Neutrophil (primary cell): ENCODE measurements at regions not wholly inside any gene's neighbourhood (a gene's known extent, or its start where the extent isn't known, plus 50 kb on each side); places are given as distances from the start of the nearest gene placed in this dataset.

Source experiments
- H3K27ac ChIP-seq: fragments of 200-600 bp; sonication (generic); 2 replicates; pipeline ENCODE4 v1.5.1; 2016; ENCODE audit warnings: mild to moderate bottlenecking, moderate library complexity
- H3K27me3 ChIP-seq: fragments of 200-600 bp; sonication (generic); 2 replicates; pipeline ENCODE4 v1.6.0; 2016; ENCODE audit warnings: mild to moderate bottlenecking
- H3K36me3 ChIP-seq: fragments of 200-600 bp; sonication (generic); 2 replicates; pipeline ENCODE4 v1.5.1; 2017
- H3K4me1 ChIP-seq, 2 experiments: fragments of 200-600 bp in 1 of 2; sonication (generic) in 1 of 2; 1 replicate in 1 of 2; 2 replicates in 1 of 2; pipeline versions ENCODE4 v1.5.1 to v1.6.1; 2013 to 2016; ENCODE audit warnings: low read depth in 1 of 2, low read length in 1 of 2, mild to moderate bottlenecking in 1 of 2, moderate library complexity in 1 of 2; ENCODE audit not compliant: control insufficient read depth in 1 of 2, insufficient read depth in 1 of 2
- H3K4me3 ChIP-seq, 2 experiments: fragments of 200-600 bp in 1 of 2; sonication (generic) in 1 of 2; 1 replicate in 1 of 2; 2 replicates in 1 of 2; pipeline ENCODE4 v1.5.1; 2013 to 2016; ENCODE audit warnings: low read depth in 1 of 2, low read length in 1 of 2, mild to moderate bottlenecking in 1 of 2, moderate library complexity in 1 of 2
- H3K9me3 ChIP-seq: fragments of 200-600 bp; sonication (generic); 2 replicates; pipeline ENCODE4 v1.5.1; 2016
- TF ChIP-seq, protein P1 (sequence below): fragments of 200-600 bp; sonication (generic); IDR thresholded peaks from 2 replicates; pipeline ENCODE4 v1.5.1; 2016; ENCODE audit warnings: antibody characterized with exemption

DNA sequence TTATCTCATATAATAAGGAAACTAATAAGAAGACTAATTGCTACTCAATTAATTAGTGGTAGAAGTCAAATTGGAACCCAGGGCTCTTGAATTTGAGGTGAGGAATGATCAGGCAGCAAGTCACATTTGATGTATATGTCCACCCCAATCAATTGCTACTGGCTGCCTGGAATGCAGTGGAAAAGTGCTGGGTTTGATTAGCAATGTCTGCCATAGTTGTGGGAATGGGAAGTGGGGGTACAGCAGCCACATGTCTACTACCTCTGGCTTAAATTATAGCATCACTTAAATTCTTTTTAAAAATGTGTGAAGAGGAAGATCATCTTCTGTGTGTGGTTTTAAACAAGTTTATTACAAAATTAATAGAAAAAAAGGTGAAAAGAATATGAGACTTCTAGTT is 50.8 kb upstream of the NAV2 start:
- Histone ChIP-seq H3K9me3 (no peaks in the 10 kb centered on the region), H3K36me3 (no peaks in the 10 kb centered on the region), H3K27me3 (peaks cover 10% of the 10 kb centered on the region), H3K27ac (no peak overlapping the region), H3K4me1 (no peaks in the 10 kb centered on the region), H3K4me3 (no peak overlapping the region)
- TF ChIP-seq, protein P1, sequence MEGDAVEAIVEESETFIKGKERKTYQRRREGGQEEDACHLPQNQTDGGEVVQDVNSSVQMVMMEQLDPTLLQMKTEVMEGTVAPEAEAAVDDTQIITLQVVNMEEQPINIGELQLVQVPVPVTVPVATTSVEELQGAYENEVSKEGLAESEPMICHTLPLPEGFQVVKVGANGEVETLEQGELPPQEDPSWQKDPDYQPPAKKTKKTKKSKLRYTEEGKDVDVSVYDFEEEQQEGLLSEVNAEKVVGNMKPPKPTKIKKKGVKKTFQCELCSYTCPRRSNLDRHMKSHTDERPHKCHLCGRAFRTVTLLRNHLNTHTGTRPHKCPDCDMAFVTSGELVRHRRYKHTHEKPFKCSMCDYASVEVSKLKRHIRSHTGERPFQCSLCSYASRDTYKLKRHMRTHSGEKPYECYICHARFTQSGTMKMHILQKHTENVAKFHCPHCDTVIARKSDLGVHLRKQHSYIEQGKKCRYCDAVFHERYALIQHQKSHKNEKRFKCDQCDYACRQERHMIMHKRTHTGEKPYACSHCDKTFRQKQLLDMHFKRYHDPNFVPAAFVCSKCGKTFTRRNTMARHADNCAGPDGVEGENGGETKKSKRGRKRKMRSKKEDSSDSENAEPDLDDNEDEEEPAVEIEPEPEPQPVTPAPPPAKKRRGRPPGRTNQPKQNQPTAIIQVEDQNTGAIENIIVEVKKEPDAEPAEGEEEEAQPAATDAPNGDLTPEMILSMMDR: no peak

GRCh38 chr11:19660076-19660475 is 52.6 kb upstream of the NAV2 start:
- H3K4me1 ChIP-seq: no peaks in the 10 kb centered on the region
- TF ChIP-seq, protein P1: no peak
- H3K27me3 ChIP-seq: peaks cover 4% of the 10 kb centered on the region
- no peaks in the 10 kb centered on the region for H3K9me3 ChIP-seq
- H3K4me3 ChIP-seq: no peak overlapping the region
- H3K36me3 ChIP-seq: no peaks in the 10 kb centered on the region
- no peak overlapping the region for H3K27ac ChIP-seq

DNA sequence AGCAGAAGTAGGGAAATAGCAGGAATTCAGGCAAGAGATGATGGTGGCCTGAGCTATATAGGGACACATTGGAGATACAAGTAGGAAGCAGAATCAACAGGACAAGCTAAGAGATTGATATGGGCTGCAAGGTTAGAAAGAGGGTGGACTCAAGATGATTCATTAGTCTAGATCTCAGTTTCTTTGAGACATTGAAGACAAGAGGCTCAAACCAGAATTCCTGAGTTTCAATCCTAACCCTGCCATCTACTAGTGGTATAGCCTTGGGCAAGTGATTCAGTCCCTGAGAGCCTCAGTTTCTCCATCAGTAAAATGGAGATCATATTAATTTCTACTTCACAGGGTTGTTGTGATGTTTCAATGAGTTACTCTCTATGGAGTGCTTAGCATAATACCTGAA is 53.1 kb upstream of the NAV2 start:
- Histone ChIP-seq H3K36me3 (no peaks in the 10 kb centered on the region), H3K27ac (no peak overlapping the region), H3K4me1 (no peaks in the 10 kb centered on the region), H3K27me3 (no peaks in the 10 kb centered on the region), H3K9me3 (no peaks in the 10 kb centered on the region), H3K4me3 (no peak overlapping the region)
- TF ChIP-seq, protein P1: no peak

DNA sequence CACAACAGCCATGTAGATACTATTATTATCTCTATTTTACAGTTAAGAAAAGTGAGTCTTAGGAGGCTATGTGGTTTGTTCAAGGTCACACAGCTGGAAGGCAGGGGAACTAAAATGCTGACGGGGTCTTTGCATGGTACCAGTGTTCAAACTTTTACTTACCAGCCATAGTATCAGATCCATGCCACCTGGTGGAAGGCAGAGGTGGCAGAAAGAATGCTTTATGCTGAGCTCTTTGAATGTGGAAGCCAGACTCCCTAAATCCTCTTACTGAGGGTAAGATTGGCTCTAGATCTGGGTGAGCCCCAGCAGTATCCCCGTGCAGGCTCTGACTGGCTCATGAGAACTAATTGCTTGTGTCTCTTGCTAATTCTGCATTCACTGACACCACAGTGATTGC is 54.3 kb upstream of the NAV2 start:
- no peaks in the 10 kb centered on the region for H3K9me3 ChIP-seq

GRCh38 chr11:19656140-19656541 is 56.5 kb upstream of the NAV2 start:
- no peak overlapping the region for H3K27ac ChIP-seq

More for the DNA sequence above, 54.3 kb upstream of the NAV2 start:
- Histone ChIP-seq H3K27me3 (no peaks in the 10 kb centered on the region), H3K4me3 (no peak overlapping the region), H3K4me1 (no peaks in the 10 kb centered on the region), H3K36me3 (no peaks in the 10 kb centered on the region), H3K27ac (no peak overlapping the region)
- TF ChIP-seq, protein P1: no peak

More at GRCh38 chr11:19656140-19656541, 56.5 kb upstream of the NAV2 start:
- no peak overlapping the region for H3K4me3 ChIP-seq
- TF ChIP-seq, protein P1: no peak
- H3K9me3 ChIP-seq: no peaks in the 10 kb centered on the region
- no peaks in the 10 kb centered on the region for H3K36me3 ChIP-seq
- H3K27me3 ChIP-seq: no peaks in the 10 kb centered on the region
- H3K4me1 ChIP-seq: no peaks in the 10 kb centered on the region
